A673 (cell line): ENCODE measurements at regions not wholly inside any gene's neighbourhood (a gene's known extent, or its start where the extent isn't known, plus 50 kb on each side); places are given as distances from the start of the nearest gene placed in this dataset.

ENCODE experiments used
- BruUV-seq: library from RNA; stranded (reverse); fragments of 400-500 nt; replicated peaks from 2 replicates; lab custom pipeline; 2021; lab: Mats Ljungman, UMichigan
- CTCF ChIA-PET: fragments of 300-600 bp; sonication (Branson Sonifier 250); formaldehyde crosslinking; loops from one replicate; lab custom pipeline; 2022; ENCODE audit warnings: antibody characterized with exemption; lab: Charles Lee
- POLR2A ChIA-PET: fragments of 300-600 bp; sonication (Branson Sonifier 250); formaldehyde crosslinking; loops from one replicate; lab custom pipeline; 2022; ENCODE audit warnings: antibody characterized with exemption; ENCODE audit not compliant: low non-redundant PET; lab: Charles Lee
- DNase-seq: peaks from one replicate; pipeline ENCODE4 v3.0.0-alpha.2; 2015; ENCODE audit warnings: low spot score
- H3K27ac ChIP-seq: fragments of 200-600 bp; sonication (generic); 2 replicates; pipeline ENCODE4 v1.5.1; 2016; ENCODE audit warnings: mixed run types, low read depth, mild to moderate bottlenecking, mixed read lengths, antibody characterized with exemption, low read length; ENCODE audit not compliant: poor library complexity, severe bottlenecking
- H3K27me3 ChIP-seq: fragments of 200-600 bp; sonication (generic); replicated peaks from 2 replicates; pipeline ENCODE4 v1.6.1; 2017; ENCODE audit warnings: mixed run types, low read depth, mild to moderate bottlenecking, mixed read lengths, antibody characterized with exemption, low read length; ENCODE audit not compliant: insufficient read depth, poor library complexity
- H3K36me3 ChIP-seq: fragments of 200-600 bp; sonication (generic); 2 replicates; pipeline ENCODE4 v1.6.1; 2016; ENCODE audit warnings: mixed run types, mild to moderate bottlenecking, mixed read lengths, antibody characterized with exemption, low read length; ENCODE audit not compliant: insufficient read depth, poor library complexity, severe bottlenecking
- H3K4me1 ChIP-seq: fragments of 200-600 bp; sonication (generic); 2 replicates; pipeline ENCODE4 v1.6.1; 2017; ENCODE audit warnings: mixed run types, mild to moderate bottlenecking, mixed read lengths, antibody characterized with exemption, low read length; ENCODE audit not compliant: insufficient read depth, poor library complexity, severe bottlenecking
- H3K4me3 ChIP-seq: fragments of 200-600 bp; sonication (generic); 2 replicates; pipeline ENCODE4 v1.5.1; 2016; ENCODE audit warnings: low read depth, mixed run types, mild to moderate bottlenecking, mixed read lengths, low read length; ENCODE audit not compliant: poor library complexity, severe bottlenecking
- H3K9me3 ChIP-seq: fragments of 200-600 bp; sonication (generic); 2 replicates; pipeline ENCODE4 v1.6.1; 2016; ENCODE audit warnings: mixed run types, low read depth, mild to moderate bottlenecking, mixed read lengths, antibody characterized with exemption, low read length; ENCODE audit not compliant: poor library complexity, severe bottlenecking
- EZH2 ChIP-seq: fragments of 200-600 bp; sonication (generic); IDR thresholded peaks from 2 replicates; pipeline ENCODE4 v1.6.1; 2017; ENCODE audit warnings: borderline replicate concordance, low read depth, mild to moderate bottlenecking, mixed read lengths, antibody characterized with exemption, low read length; ENCODE audit not compliant: poor library complexity, severe bottlenecking
- intact Hi-C: fragments of 100-400 bp; cut with micrococcal nuclease; formaldehyde crosslinking; loops from one replicate; pipeline ENCODE4 v1.10.0; 2022; ENCODE audit not compliant: unreplicated experiment
- TF ChIP-seq, protein P1 (sequence below): fragments of 300-800, 200-600 bp; sonication (generic); conservative IDR thresholded peaks from 2 replicates; pipeline ENCODE4 v1.5.1; 2017; ENCODE audit warnings: low read depth, mild to moderate bottlenecking, antibody characterized with exemption, low read length, moderate library complexity, mixed read lengths

DNA sequence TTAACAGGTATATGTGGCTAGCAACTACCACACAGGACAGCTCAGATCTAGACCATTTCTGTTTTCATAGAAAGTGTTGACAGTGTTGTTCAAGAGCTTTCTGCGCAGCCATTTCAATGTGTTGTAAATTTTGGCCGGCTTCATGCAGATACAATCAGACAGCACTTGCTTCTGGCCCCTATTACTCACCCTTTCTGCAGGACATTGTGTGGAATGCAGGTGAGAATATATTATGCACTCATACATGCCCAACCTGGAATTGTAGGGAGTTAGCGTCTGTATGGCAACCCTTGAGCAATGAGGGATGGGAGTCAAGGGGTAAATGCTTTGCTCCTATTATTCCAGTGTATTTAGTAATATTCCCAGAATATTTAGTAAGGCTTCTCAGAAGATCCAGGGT, 180.9 kb upstream of the PLXNA2 start:
- intact Hi-C loops, result no loop called here
- Histone ChIP-seq H3K9me3 (peaks cover 3% of the 10 kb centered on the region), H3K27ac (no peak overlapping the region), H3K4me1 (no peaks in the 10 kb centered on the region), H3K36me3 (no peaks in the 10 kb centered on the region), H3K4me3 (no peak overlapping the region), H3K27me3 (no peaks in the 10 kb centered on the region)
- DNase-seq, result no peak
- TF ChIP-seq, protein P1, sequence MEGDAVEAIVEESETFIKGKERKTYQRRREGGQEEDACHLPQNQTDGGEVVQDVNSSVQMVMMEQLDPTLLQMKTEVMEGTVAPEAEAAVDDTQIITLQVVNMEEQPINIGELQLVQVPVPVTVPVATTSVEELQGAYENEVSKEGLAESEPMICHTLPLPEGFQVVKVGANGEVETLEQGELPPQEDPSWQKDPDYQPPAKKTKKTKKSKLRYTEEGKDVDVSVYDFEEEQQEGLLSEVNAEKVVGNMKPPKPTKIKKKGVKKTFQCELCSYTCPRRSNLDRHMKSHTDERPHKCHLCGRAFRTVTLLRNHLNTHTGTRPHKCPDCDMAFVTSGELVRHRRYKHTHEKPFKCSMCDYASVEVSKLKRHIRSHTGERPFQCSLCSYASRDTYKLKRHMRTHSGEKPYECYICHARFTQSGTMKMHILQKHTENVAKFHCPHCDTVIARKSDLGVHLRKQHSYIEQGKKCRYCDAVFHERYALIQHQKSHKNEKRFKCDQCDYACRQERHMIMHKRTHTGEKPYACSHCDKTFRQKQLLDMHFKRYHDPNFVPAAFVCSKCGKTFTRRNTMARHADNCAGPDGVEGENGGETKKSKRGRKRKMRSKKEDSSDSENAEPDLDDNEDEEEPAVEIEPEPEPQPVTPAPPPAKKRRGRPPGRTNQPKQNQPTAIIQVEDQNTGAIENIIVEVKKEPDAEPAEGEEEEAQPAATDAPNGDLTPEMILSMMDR, result no peak
- no peak for TF ChIP-seq EZH2
- ChIA-PET POLR2A (no interaction called here), CTCF (no interaction called here)
- no TSS peak for BruUV-seq

DNA sequence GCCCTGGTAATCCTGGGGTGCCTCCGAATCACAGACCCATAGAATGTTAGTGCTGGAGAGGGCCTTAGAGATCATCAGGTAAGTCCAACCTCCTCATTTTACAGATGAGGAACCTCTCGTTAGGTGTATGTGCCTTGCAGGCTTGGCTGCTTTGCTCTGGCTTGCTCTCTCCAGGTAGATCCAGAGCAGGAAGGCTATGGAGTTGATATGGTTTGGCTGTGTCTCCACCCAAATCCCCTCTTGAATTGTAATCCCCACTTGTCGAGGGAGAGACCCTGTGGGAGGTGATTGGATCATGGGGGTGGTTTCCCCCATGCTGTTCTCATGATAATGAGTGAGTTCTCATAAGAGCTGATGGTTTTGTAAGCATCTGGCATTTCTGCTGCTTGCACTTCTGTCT, 186.0 kb upstream of the PLXNA2 start:
- TF ChIP-seq EZH2, result no peak
- TF ChIP-seq, protein P1, result no peak
- Histone ChIP-seq H3K9me3 (peaks cover 3% of the 10 kb centered on the region), H3K27ac (no peak overlapping the region), H3K4me3 (no peak overlapping the region), H3K36me3 (no peaks in the 10 kb centered on the region), H3K4me1 (no peaks in the 10 kb centered on the region), H3K27me3 (peaks cover 23% of the 10 kb centered on the region)
- ChIA-PET CTCF (no interaction called here), POLR2A (no interaction called here)
- intact Hi-C loops, result no loop called here
- DNase-seq, result no peak
- BruUV-seq, result no TSS peak

DNA sequence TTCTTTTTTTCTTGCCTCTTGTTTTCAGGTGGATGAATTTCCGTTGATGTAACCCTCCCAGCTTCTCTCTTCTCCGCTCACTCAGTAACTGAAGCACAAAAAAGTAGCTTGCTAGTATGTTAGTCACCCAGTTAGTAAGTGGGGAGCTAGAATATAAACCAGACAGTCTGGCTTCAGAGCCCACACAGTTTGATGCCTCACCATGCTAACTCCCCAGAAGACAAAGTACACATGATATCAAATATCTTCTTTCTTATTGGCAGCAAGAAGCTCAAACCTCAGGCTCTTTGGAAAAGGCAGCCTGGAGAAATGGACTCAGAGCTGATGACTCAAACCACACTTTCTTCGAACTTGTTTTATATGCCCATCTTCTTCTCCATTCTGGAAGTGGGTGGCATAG, 187.5 kb upstream of the PLXNA2 start:
- ChIA-PET POLR2A (no interaction called here), CTCF (no interaction called here)
- BruUV-seq, result no TSS peak
- no peak for DNase-seq
- Histone ChIP-seq H3K4me1 (no peaks in the 10 kb centered on the region), H3K27ac (no peak overlapping the region), H3K27me3 (peaks cover 24% of the 10 kb centered on the region), H3K9me3 (no peaks in the 10 kb centered on the region), H3K36me3 (no peaks in the 10 kb centered on the region), H3K4me3 (no peak overlapping the region)
- intact Hi-C loops, result no loop called here
- TF ChIP-seq, protein P1, result no peak
